OCI-LY1 (cell line): ENCODE measurements at regions not wholly inside any gene's neighbourhood (a gene's known extent, or its start where the extent isn't known, plus 50 kb on each side); places are given as distances from the start of the nearest gene placed in this dataset.
"Not testable (repeated sequence)": the region's sequence is repeated elsewhere in the genome, so short reads cannot be mapped to it uniquely, and the experiment has no call there.

Source experiments
- H2AFZ ChIP-seq: fragments of 200-600 bp; sonication (generic), shearing (Covaris generic); 2 replicates; pipeline ENCODE4 v1.6.0; 2014; ENCODE audit warnings: antibody characterized with exemption, mild to moderate bottlenecking, low read length
- H3F3A ChIP-seq: fragments of 200-600 bp; sonication (generic), shearing (Covaris generic); 2 replicates; pipeline ENCODE4 v1.6.0; 2014; ENCODE audit warnings: mild to moderate bottlenecking, antibody characterized with exemption, low read length, moderate library complexity; ENCODE audit not compliant: insufficient read depth
- H3K27ac ChIP-seq: fragments of 200-600 bp; sonication (generic); 2 replicates; pipeline ENCODE4 v1.5.1; 2014; ENCODE audit warnings: low read length, mixed run types, mild to moderate bottlenecking, low read depth; ENCODE audit not compliant: poor library complexity, severe bottlenecking
- H3K27me3 ChIP-seq: fragments of 200-600 bp; sonication (generic); 2 replicates; pipeline ENCODE4 v1.6.0; 2014; ENCODE audit warnings: antibody characterized with exemption, mild to moderate bottlenecking, low read length, moderate library complexity; ENCODE audit not compliant: insufficient read depth
- H3K36me3 ChIP-seq: fragments of 200-600 bp; sonication (generic); 2 replicates; pipeline ENCODE4 v1.6.1; 2014; ENCODE audit warnings: mild to moderate bottlenecking, antibody characterized with exemption, low read length, moderate library complexity, mixed read lengths; ENCODE audit not compliant: insufficient read depth
- H3K4me1 ChIP-seq: fragments of 200-600 bp; sonication (generic); 2 replicates; pipeline ENCODE4 v1.5.1; 2014; ENCODE audit warnings: mild to moderate bottlenecking, low read length, moderate library complexity; ENCODE audit not compliant: insufficient read depth, severe bottlenecking
- H3K4me2 ChIP-seq: fragments of 200-600 bp; sonication (generic), shearing (Covaris generic); 2 replicates; pipeline ENCODE4 v1.6.1; 2014; ENCODE audit warnings: low read length
- H3K4me3 ChIP-seq: fragments of 200-600 bp; sonication (generic); 2 replicates; pipeline ENCODE4 v1.5.1; 2014; ENCODE audit warnings: low read length, low read depth, mild to moderate bottlenecking, mixed read lengths; ENCODE audit not compliant: poor library complexity, severe bottlenecking
- H3K79me2 ChIP-seq: fragments of 200-600 bp; shearing (Covaris generic); 2 replicates; pipeline ENCODE4 v1.6.1; 2016; ENCODE audit warnings: mixed run types, low read length, mixed read lengths; ENCODE audit not compliant: insufficient read depth
- H3K9ac ChIP-seq: fragments of 200-600 bp; sonication (generic), shearing (Covaris generic); 2 replicates; pipeline ENCODE4 v1.6.1; 2014; ENCODE audit warnings: mild to moderate bottlenecking, low read length, mixed read lengths
- H3K9me2 ChIP-seq: fragments of 200-600 bp; sonication (generic), shearing (Covaris generic); 2 replicates; pipeline ENCODE4 v1.6.1; 2014; ENCODE audit warnings: low read depth, mild to moderate bottlenecking, low read length, mixed read lengths
- H3K9me3 ChIP-seq: fragments of 200-600 bp; shearing (Covaris generic); 2 replicates; pipeline ENCODE4 v1.6.1; 2014; ENCODE audit warnings: low read length, mixed read lengths
- H4K20me1 ChIP-seq: fragments of 200-600 bp; sonication (generic), shearing (Covaris generic); 2 replicates; pipeline ENCODE4 v1.6.0; 2016; ENCODE audit warnings: mild to moderate bottlenecking, low read length; ENCODE audit not compliant: insufficient read depth
- CTCF ChIP-seq: fragments of 200-600 bp; sonication (generic), shearing (Covaris generic); IDR thresholded peaks from 2 replicates; pipeline ENCODE4 v1.5.1; 2017; ENCODE audit warnings: mild to moderate bottlenecking, antibody characterized with exemption, low read length, moderate library complexity, mixed read lengths

DNA sequence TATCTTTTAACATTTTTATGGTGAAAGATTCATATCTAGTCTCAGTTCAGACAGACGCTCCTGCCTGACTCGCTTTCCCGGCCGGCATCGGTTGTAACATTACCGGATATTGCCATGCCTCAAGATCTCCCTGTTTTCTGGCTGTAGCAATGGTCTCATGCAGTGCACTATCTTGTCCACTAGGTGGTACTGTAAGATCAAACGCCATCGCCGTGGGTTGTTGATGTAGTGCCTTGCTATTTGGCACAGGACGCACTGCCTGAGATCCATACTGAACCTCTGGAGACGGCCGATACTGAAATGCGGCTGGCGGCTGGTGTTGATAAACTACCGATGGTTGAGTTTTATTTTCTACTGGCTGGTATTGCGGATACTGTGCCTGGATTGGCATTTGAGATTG is 75.9 kb upstream of the ZNF195 start:
- not testable (repeated sequence) for H4K20me1 ChIP-seq, H3F3A ChIP-seq, H3K9me2 ChIP-seq, H3K4me3 ChIP-seq, H3K4me2 ChIP-seq, H3K4me1 ChIP-seq, H3K9me3 ChIP-seq, H2AFZ ChIP-seq, H3K36me3 ChIP-seq, H3K27me3 ChIP-seq, H3K27ac ChIP-seq, H3K79me2 ChIP-seq, H3K9ac ChIP-seq
- TF ChIP-seq CTCF = peak; percentile 47; the same call in 1 of the 2 replicates

- not testable (repeated sequence) for H3K27ac ChIP-seq, H4K20me1 ChIP-seq, H3F3A ChIP-seq, H3K9ac ChIP-seq, H3K4me2 ChIP-seq, H3K79me2 ChIP-seq, H2AFZ ChIP-seq, H3K4me3 ChIP-seq, H3K4me1 ChIP-seq, H3K9me3 ChIP-seq, H3K27me3 ChIP-seq, H3K9me2 ChIP-seq, H3K36me3 ChIP-seq
Observed at GRCh38 chr11:3453596-3454256, 74.8 kb upstream of the ZNF195 start.

DNA sequence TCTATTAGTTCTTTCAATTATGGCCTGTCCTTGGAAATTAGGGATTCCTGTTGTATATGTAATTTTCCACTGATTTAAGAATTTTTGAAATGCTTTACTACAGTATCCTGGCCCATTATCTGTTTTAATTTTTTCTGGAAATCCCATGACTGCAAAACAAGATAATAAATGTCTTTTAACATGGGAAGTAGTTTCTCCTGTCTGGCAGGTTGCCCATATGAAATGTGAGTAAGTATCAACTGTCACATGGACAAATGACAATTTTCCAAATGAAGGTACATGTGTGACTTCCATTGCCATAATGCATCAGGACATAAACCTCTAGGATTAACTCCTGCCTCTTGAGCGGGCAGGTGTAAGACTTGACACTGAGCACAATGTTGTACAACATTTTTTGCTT is 71.9 kb upstream of the ZNF195 start:
- not testable (repeated sequence) for H2AFZ ChIP-seq, H3K27me3 ChIP-seq, H3K4me3 ChIP-seq, H3K9ac ChIP-seq, H3K9me3 ChIP-seq, H3K9me2 ChIP-seq, H3K36me3 ChIP-seq, H3F3A ChIP-seq, H3K79me2 ChIP-seq, H3K27ac ChIP-seq, H4K20me1 ChIP-seq, H3K4me1 ChIP-seq, H3K4me2 ChIP-seq

- H3K4me2 ChIP-seq, H3K4me1 ChIP-seq, H3K4me3 ChIP-seq, H2AFZ ChIP-seq, H4K20me1 ChIP-seq, H3K27ac ChIP-seq, H3K36me3 ChIP-seq, H3K9me2 ChIP-seq, H3K27me3 ChIP-seq, H3K79me2 ChIP-seq, H3K9me3 ChIP-seq, H3K9ac ChIP-seq, H3F3A ChIP-seq: not testable (repeated sequence)
Observed at GRCh38 chr11:3445535-3445934, 66.6 kb upstream of the ZNF195 start.

- H3K4me2 ChIP-seq, H2AFZ ChIP-seq, H3K4me1 ChIP-seq, H3K79me2 ChIP-seq, H3K27ac ChIP-seq, H4K20me1 ChIP-seq, H3K9me2 ChIP-seq, H3K27me3 ChIP-seq, H3K4me3 ChIP-seq, H3K36me3 ChIP-seq, H3K9ac ChIP-seq, H3F3A ChIP-seq, H3K9me3 ChIP-seq: not testable (repeated sequence)
Observed at GRCh38 chr11:3444420-3444744, 65.4 kb upstream of the ZNF195 start.

- H3K4me1 ChIP-seq, H3K9me2 ChIP-seq, H3K36me3 ChIP-seq, H3K9me3 ChIP-seq, H3K79me2 ChIP-seq, H3K27me3 ChIP-seq, H3K9ac ChIP-seq, H3F3A ChIP-seq, H3K4me2 ChIP-seq, H3K4me3 ChIP-seq, H3K27ac ChIP-seq, H4K20me1 ChIP-seq, H2AFZ ChIP-seq: not testable (repeated sequence)
Observed at GRCh38 chr11:3443700-3444419, 64.9 kb upstream of the ZNF195 start.

- not testable (repeated sequence) for H3K27me3 ChIP-seq, H3K79me2 ChIP-seq, H3K9ac ChIP-seq, H2AFZ ChIP-seq, H3K9me3 ChIP-seq, H3K27ac ChIP-seq, H4K20me1 ChIP-seq, H3F3A ChIP-seq, H3K36me3 ChIP-seq, H3K4me3 ChIP-seq, H3K4me1 ChIP-seq, H3K9me2 ChIP-seq, H3K4me2 ChIP-seq
Observed at GRCh38 chr11:3437441-3437840, 58.5 kb upstream of the ZNF195 start.
